ENCODE measurements at regions not wholly inside any gene's neighbourhood (a gene's known extent, or its start where the extent isn't known, plus 50 kb on each side); places are given as distances from the start of the nearest gene placed in this dataset.

DNA sequence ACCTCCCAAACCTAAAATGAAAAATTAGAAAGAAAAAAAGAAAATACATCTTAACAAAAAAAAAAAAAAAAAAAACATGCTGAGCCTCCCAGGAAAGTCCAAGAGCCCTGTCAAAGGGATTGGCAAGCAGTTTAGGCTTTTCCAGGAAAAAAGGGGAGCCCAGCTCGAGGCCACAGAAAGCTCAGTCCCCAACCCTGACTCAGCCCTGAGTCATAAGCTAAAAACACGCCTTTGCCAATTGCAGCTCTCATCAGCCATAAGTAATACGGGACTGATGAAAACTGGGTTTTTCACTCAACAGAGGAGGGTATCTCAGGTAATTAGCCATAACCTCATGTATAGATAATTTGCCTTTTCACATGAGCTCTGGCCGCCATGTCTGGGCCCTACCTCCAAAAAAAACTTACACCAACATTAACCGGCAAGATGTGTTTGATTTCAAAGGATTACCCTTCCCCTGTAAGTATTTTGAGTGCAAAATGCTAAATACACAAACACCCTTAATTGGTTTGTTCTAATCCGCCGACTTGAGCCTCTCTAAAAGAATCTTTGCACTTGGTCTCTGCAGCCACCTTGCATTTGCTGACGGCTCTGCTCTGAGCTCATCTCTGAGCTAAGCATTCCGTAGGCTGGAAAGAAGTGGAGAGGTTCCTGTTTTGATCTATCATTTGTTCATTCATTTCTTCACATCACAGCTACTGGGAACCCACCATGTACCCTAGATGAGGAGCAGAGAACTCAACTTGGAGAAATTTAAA, 319.2 kb downstream of the BCL11B start:
- Histone ChIP-seq H2AFZ (ENCODE audit: low read depth, low read length) (no peak overlapping the region), H3K27me3 (ENCODE audit: insufficient read depth, low read length) (peaks cover 6% of the 10 kb centered on the region), H3K9me3 (ENCODE audit: low read length) (no peaks in the 10 kb centered on the region), H3K4me1 (ENCODE audit: insufficient read depth, low read length) (no peaks in the 10 kb centered on the region), H3K4me3 (ENCODE audit: low read length) (no peak overlapping the region), H3K36me3 (ENCODE audit: insufficient read depth, low read length) (no peaks in the 10 kb centered on the region)

GRCh38 chr14:98953551-98954348, 318.2 kb downstream of the BCL11B start:
- H2AFZ ChIP-seq (ENCODE audit: low read depth, low read length), result no peak overlapping the region
- no peaks in the 10 kb centered on the region for H3K9me3 ChIP-seq (ENCODE audit: low read length)
- no peak overlapping the region for H3K4me3 ChIP-seq (ENCODE audit: low read length)
- H3K4me1 ChIP-seq (ENCODE audit: insufficient read depth, low read length), result no peaks in the 10 kb centered on the region
- H3K36me3 ChIP-seq (ENCODE audit: insufficient read depth, low read length), result no peaks in the 10 kb centered on the region
- H3K27me3 ChIP-seq (ENCODE audit: insufficient read depth, low read length), result peaks cover 6% of the 10 kb centered on the region

GRCh38 chr14:98954349-98955000, 317.5 kb downstream of the BCL11B start:
- Histone ChIP-seq H3K4me3 (ENCODE audit: low read length) (no peak overlapping the region), H3K27me3 (ENCODE audit: insufficient read depth, low read length) (peaks cover 6% of the 10 kb centered on the region), H2AFZ (ENCODE audit: low read depth, low read length) (no peak overlapping the region), H3K36me3 (ENCODE audit: insufficient read depth, low read length) (no peaks in the 10 kb centered on the region), H3K4me1 (ENCODE audit: insufficient read depth, low read length) (no peaks in the 10 kb centered on the region), H3K9me3 (ENCODE audit: low read length) (no peaks in the 10 kb centered on the region)

- Histone ChIP-seq H2AFZ (ENCODE audit: low read depth, low read length) (no peak overlapping the region), H3K36me3 (ENCODE audit: insufficient read depth, low read length) (no peaks in the 10 kb centered on the region), H3K4me3 (ENCODE audit: low read length) (no peak overlapping the region), H3K9me3 (ENCODE audit: low read length) (no peaks in the 10 kb centered on the region), H3K27me3 (ENCODE audit: insufficient read depth, low read length) (peaks cover 6% of the 10 kb centered on the region), H3K4me1 (ENCODE audit: insufficient read depth, low read length) (no peaks in the 10 kb centered on the region)
Measured at GRCh38 chr14:98955036-98955740, 316.8 kb downstream of the BCL11B start.

GRCh38 chr14:98955741-98956070, 316.3 kb downstream of the BCL11B start:
- H2AFZ ChIP-seq (ENCODE audit: low read depth, low read length), result no peak overlapping the region
- no peaks in the 10 kb centered on the region for H3K36me3 ChIP-seq (ENCODE audit: insufficient read depth, low read length)
- peaks cover 6% of the 10 kb centered on the region for H3K27me3 ChIP-seq (ENCODE audit: insufficient read depth, low read length)
- no peak overlapping the region for H3K4me3 ChIP-seq (ENCODE audit: low read length)
- H3K9me3 ChIP-seq (ENCODE audit: low read length), result no peaks in the 10 kb centered on the region
- H3K4me1 ChIP-seq (ENCODE audit: insufficient read depth, low read length), result no peaks in the 10 kb centered on the region

- no peak overlapping the region for H2AFZ ChIP-seq (ENCODE audit: low read depth, low read length)
- no peaks in the 10 kb centered on the region for H3K36me3 ChIP-seq (ENCODE audit: insufficient read depth, low read length)
- H3K4me1 ChIP-seq (ENCODE audit: insufficient read depth, low read length), result no peaks in the 10 kb centered on the region
- no peak overlapping the region for H3K4me3 ChIP-seq (ENCODE audit: low read length)
- H3K27me3 ChIP-seq (ENCODE audit: insufficient read depth, low read length), result peaks cover 6% of the 10 kb centered on the region
- H3K9me3 ChIP-seq (ENCODE audit: low read length), result no peaks in the 10 kb centered on the region
Measured at GRCh38 chr14:98956181-98956580, 315.8 kb downstream of the BCL11B start.

DNA sequence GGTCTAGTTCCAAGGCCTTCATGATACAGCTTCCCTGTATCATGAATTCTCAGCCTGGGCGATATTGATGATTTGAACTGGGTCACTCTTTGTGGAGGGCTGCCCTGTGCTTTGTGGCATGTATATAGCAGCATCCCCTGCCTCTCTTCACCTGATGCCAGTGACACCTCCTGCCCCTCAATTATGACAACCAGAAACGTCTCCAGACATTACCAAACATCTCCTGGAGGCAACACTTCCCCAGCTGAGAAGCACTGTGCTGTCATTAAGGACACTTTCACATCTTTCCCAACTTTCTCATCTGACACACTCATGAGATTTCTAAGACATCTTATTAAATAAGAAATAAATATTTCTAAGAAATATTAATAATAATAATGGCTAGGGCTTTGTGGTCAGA, 315.3 kb downstream of the BCL11B start:
- H3K9me3 ChIP-seq (ENCODE audit: low read length), result no peaks in the 10 kb centered on the region
- peaks cover 6% of the 10 kb centered on the region for H3K27me3 ChIP-seq (ENCODE audit: insufficient read depth, low read length)
- no peaks in the 10 kb centered on the region for H3K36me3 ChIP-seq (ENCODE audit: insufficient read depth, low read length)
- no peak overlapping the region for H3K4me3 ChIP-seq (ENCODE audit: low read length)
- no peak overlapping the region for H2AFZ ChIP-seq (ENCODE audit: low read depth, low read length)
- H3K4me1 ChIP-seq (ENCODE audit: insufficient read depth, low read length), result no peaks in the 10 kb centered on the region

- Histone ChIP-seq H3K36me3 (ENCODE audit: insufficient read depth, low read length) (no peaks in the 10 kb centered on the region), H2AFZ (ENCODE audit: low read depth, low read length) (no peak overlapping the region), H3K9me3 (ENCODE audit: low read length) (no peaks in the 10 kb centered on the region), H3K27me3 (ENCODE audit: insufficient read depth, low read length) (peaks cover 6% of the 10 kb centered on the region), H3K4me3 (ENCODE audit: low read length) (no peak overlapping the region), H3K4me1 (ENCODE audit: insufficient read depth, low read length) (no peaks in the 10 kb centered on the region)
Measured at GRCh38 chr14:98957211-98958047, 314.6 kb downstream of the BCL11B start.

- no peak overlapping the region for H3K4me3 ChIP-seq (ENCODE audit: low read length)
- no peak overlapping the region for H2AFZ ChIP-seq (ENCODE audit: low read depth, low read length)
- H3K36me3 ChIP-seq (ENCODE audit: insufficient read depth, low read length), result no peaks in the 10 kb centered on the region
- peaks cover 6% of the 10 kb centered on the region for H3K27me3 ChIP-seq (ENCODE audit: insufficient read depth, low read length)
- H3K9me3 ChIP-seq (ENCODE audit: low read length), result no peaks in the 10 kb centered on the region
- H3K4me1 ChIP-seq (ENCODE audit: insufficient read depth, low read length), result no peaks in the 10 kb centered on the region
Measured at GRCh38 chr14:98958048-98958631, 313.9 kb downstream of the BCL11B start.

DNA sequence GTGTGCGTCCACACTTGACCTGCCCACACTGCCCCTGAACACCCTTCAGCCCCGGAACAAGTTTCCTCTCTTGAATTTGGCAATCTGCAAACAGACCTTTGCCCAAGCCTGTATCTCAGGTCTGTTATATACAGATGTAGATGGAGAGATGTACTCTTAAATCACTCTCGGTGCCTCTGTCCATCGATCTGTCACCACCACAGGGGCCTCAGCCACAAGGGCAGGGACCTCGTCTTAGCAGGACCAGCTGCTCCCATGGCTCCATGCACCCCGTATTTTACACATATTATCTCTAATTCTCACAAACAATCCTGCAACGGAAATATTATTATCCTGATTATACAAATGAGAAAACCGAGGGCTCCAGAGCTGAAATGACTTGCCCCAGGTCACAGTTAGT, 313.4 kb downstream of the BCL11B start:
- Histone ChIP-seq H3K4me3 (ENCODE audit: low read length) (no peak overlapping the region), H3K27me3 (ENCODE audit: insufficient read depth, low read length) (peaks cover 6% of the 10 kb centered on the region), H2AFZ (ENCODE audit: low read depth, low read length) (no peak overlapping the region), H3K36me3 (ENCODE audit: insufficient read depth, low read length) (no peaks in the 10 kb centered on the region), H3K9me3 (ENCODE audit: low read length) (no peaks in the 10 kb centered on the region), H3K4me1 (ENCODE audit: insufficient read depth, low read length) (no peaks in the 10 kb centered on the region)

DNA sequence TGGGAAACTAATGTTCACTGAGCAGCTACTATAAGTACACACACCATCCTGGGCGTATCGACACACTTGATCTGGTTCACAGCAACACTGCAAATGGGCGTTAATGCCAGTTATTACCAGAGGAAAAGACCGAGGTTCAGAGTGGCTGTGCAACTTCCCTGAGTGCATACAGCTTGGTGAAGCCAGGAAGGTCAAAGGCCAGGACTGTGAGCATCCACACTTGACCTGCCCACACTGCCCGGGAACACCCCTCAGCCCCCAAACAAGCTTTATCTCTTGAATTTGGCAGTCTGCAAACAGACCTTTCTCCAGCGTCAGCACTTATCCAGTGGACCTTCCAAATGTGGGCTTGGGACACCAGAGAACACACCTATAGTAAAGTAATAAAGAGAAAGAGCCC, 312.6 kb downstream of the BCL11B start:
- H3K36me3 ChIP-seq (ENCODE audit: insufficient read depth, low read length), result no peaks in the 10 kb centered on the region
- H3K9me3 ChIP-seq (ENCODE audit: low read length), result no peaks in the 10 kb centered on the region
- no peak overlapping the region for H2AFZ ChIP-seq (ENCODE audit: low read depth, low read length)
- no peak overlapping the region for H3K4me3 ChIP-seq (ENCODE audit: low read length)
- H3K27me3 ChIP-seq (ENCODE audit: insufficient read depth, low read length), result peaks cover 6% of the 10 kb centered on the region
- no peaks in the 10 kb centered on the region for H3K4me1 ChIP-seq (ENCODE audit: insufficient read depth, low read length)

GRCh38 chr14:98959958-98960616, 311.9 kb downstream of the BCL11B start:
- Histone ChIP-seq H3K27me3 (ENCODE audit: insufficient read depth, low read length) (peaks cover 6% of the 10 kb centered on the region), H2AFZ (ENCODE audit: low read depth, low read length) (no peak overlapping the region), H3K4me1 (ENCODE audit: insufficient read depth, low read length) (no peaks in the 10 kb centered on the region), H3K9me3 (ENCODE audit: low read length) (no peaks in the 10 kb centered on the region), H3K4me3 (ENCODE audit: low read length) (no peak overlapping the region), H3K36me3 (ENCODE audit: insufficient read depth, low read length) (no peaks in the 10 kb centered on the region)

Data from neuron (in vitro differentiated cells).